ENCODE measurements at regions not wholly inside any gene's neighbourhood (a gene's known extent, or its start where the extent isn't known, plus 50 kb on each side); places are given as distances from the start of the nearest gene placed in this dataset.

- DNase-seq (no peak), ATAC-seq (no peak)
- WGBS: 93% methylated on average over 3 of the region's 3 CpGs
- no peaks in the 10 kb centered on the region for H3K9me3 ChIP-seq (ENCODE audit: control insufficient read depth, low read length)
- H3K27me3 ChIP-seq (ENCODE audit: control insufficient read depth, insufficient read depth): no peaks in the 10 kb centered on the region
- H3K27ac ChIP-seq (ENCODE audit: low read length): no peak overlapping the region
- no peaks in the 10 kb centered on the region for H3K4me1 ChIP-seq (ENCODE audit: control insufficient read depth, insufficient read depth, low read length)
- no peak overlapping the region for H3K4me3 ChIP-seq (ENCODE audit: low read length)
- intact Hi-C loops (cut with DNase I): no loop called here
Measured at GRCh38 chr6:147142684-147143245, 61.5 kb upstream of the STXBP5 start.

DNA sequence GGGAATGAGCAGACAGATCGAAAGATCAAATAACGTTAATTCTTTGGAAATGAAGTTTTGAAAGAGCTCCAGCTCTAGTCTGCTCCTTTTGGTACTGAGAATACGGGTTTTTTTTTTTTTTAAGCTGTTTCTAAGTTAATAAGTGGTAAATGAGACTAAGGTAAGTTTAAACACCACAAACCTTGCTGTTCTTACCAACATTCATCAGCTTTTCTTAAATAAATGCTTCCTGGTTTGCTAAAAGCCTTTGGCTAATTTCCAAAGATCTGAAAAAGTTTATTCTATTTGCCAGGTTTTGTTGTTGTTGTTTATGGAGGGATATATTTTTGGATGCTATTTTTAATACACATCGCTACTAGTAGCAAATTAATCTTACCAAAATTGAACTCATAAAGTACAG lies 55.1 kb upstream of the STXBP5 start:
- no peaks in the 10 kb centered on the region for H3K27me3 ChIP-seq (ENCODE audit: control insufficient read depth, insufficient read depth)
- no peak for DNase-seq
- WGBS: 87% methylated on average over 4 of the region's 4 CpGs
- no peak for ATAC-seq
- no peaks in the 10 kb centered on the region for H3K9me3 ChIP-seq (ENCODE audit: control insufficient read depth, low read length)
- H3K4me1 ChIP-seq (ENCODE audit: control insufficient read depth, insufficient read depth, low read length): no peaks in the 10 kb centered on the region
- intact Hi-C loops (cut with DNase I): no loop called here
- H3K4me3 ChIP-seq (ENCODE audit: low read length): no peak overlapping the region
- H3K27ac ChIP-seq (ENCODE audit: low read length): no peak overlapping the region

DNA sequence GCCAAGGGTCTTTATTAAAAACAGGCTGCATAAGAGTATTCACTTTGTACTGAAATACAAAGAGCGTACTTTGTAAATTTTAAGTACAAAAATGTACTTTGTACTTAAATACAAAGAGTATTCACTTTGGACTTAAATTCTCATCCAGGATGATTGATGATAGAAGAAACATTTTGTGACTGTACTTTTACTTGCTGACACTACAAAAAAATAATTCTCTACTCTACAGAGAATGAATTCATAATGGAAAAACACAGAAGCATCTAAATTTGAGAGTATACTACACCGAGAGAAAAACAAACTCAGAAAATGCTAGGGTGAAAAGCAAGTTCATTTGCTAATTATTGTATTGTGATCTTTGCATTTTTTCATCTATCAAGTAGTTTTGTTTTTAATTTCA lies 54.4 kb upstream of the STXBP5 start:
- 96% methylated on average over 2 of the region's 2 CpGs for WGBS
- ATAC-seq (no peak), DNase-seq (no peak)
- H3K27me3 ChIP-seq (ENCODE audit: control insufficient read depth, insufficient read depth): no peaks in the 10 kb centered on the region
- no peak overlapping the region for H3K4me3 ChIP-seq (ENCODE audit: low read length)
- no peaks in the 10 kb centered on the region for H3K4me1 ChIP-seq (ENCODE audit: control insufficient read depth, insufficient read depth, low read length)
- intact Hi-C loops (cut with DNase I): no loop called here
- H3K27ac ChIP-seq (ENCODE audit: low read length): no peak overlapping the region
- no peaks in the 10 kb centered on the region for H3K9me3 ChIP-seq (ENCODE audit: control insufficient read depth, low read length)

DNA sequence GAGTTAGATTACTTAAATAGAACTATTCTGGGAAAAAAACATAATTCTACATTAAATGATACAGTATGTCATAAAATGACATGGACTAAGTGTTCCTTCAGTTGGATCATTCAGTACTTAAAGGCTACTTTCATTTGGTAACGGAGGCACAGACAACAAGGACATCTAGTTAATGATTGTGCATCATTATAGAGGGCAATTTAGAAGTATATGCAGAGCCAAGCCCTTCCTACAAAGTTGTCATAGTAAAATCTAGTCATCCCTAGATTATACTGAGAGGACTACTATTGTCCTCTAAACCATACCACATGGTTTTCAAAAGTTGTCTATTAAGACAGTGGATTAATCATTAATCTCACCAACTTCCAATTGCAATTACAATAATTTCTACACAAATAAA lies 53.9 kb upstream of the STXBP5 start:
- H3K9me3 ChIP-seq (ENCODE audit: control insufficient read depth, low read length): no peaks in the 10 kb centered on the region
- ATAC-seq (no peak), DNase-seq (no peak)
- no peak overlapping the region for H3K4me3 ChIP-seq (ENCODE audit: low read length)
- no peaks in the 10 kb centered on the region for H3K4me1 ChIP-seq (ENCODE audit: control insufficient read depth, insufficient read depth, low read length)
- 90% methylated on average over 1 of the region's 1 CpG for WGBS
- intact Hi-C loops (cut with DNase I): no loop called here
- H3K27me3 ChIP-seq (ENCODE audit: control insufficient read depth, insufficient read depth): no peaks in the 10 kb centered on the region
- no peak overlapping the region for H3K27ac ChIP-seq (ENCODE audit: low read length)

Measured in right cardiac atrium (tissue), 5 donors.